HL-60 (cell line): ENCODE measurements at regions not wholly inside any gene's neighbourhood (a gene's known extent, or its start where the extent isn't known, plus 50 kb on each side); places are given as distances from the start of the nearest gene placed in this dataset.

Source experiments
- DNase-seq, 2 experiments: peaks; one replicate each; pipeline ENCODE4 v3.0.0-alpha.2; 2010 to 2020; ENCODE audit warnings: low read depth in 1 of 2, low spot score in 1 of 2
- H3K27ac ChIP-seq: fragments of 250-450 bp; sonication (Bioruptor Pico); replicated peaks from 2 replicates; pipeline ENCODE4 v1.5.1; 2020; ENCODE audit warnings: mild to moderate bottlenecking, moderate library complexity
- H3K27me3 ChIP-seq: fragments of 250-450 bp; sonication (Bioruptor Pico); 2 replicates; pipeline ENCODE4 v1.5.1; 2021; ENCODE audit warnings: mild to moderate bottlenecking, moderate library complexity; ENCODE audit not compliant: insufficient read depth, poor library complexity, severe bottlenecking
- H3K4me3 ChIP-seq: replicated peaks from 2 replicates; pipeline ENCODE4 v1.5.1; 2011; ENCODE audit warnings: mild to moderate bottlenecking, control low read depth, low read length; ENCODE audit not compliant: insufficient read depth
- GABPA ChIP-seq: IDR thresholded peaks from 2 replicates; pipeline ENCODE4 v1.6.1; 2012; ENCODE audit warnings: low read depth
- POLR2AphosphoS5 ChIP-seq: IDR thresholded peaks from 2 replicates; pipeline ENCODE4 v1.6.1; 2012; ENCODE audit warnings: low read depth
- SPI1 ChIP-seq: IDR thresholded peaks from 2 replicates; pipeline ENCODE4 v1.6.1; 2012; ENCODE audit warnings: low read depth, mild to moderate bottlenecking, borderline replicate concordance
- TF ChIP-seq, protein P1 (sequence below): IDR thresholded peaks from one replicate; pipeline ENCODE4 v1.5.1; 2011; ENCODE audit warnings: low read length, control low read depth, inconsistent platforms; ENCODE audit not compliant: insufficient read depth
- TF ChIP-seq, protein P2 (sequence below): IDR thresholded peaks from 2 replicates; pipeline ENCODE4 v1.6.1; 2012; ENCODE audit warnings: low read depth; ENCODE audit not compliant: insufficient replicate concordance

DNA sequence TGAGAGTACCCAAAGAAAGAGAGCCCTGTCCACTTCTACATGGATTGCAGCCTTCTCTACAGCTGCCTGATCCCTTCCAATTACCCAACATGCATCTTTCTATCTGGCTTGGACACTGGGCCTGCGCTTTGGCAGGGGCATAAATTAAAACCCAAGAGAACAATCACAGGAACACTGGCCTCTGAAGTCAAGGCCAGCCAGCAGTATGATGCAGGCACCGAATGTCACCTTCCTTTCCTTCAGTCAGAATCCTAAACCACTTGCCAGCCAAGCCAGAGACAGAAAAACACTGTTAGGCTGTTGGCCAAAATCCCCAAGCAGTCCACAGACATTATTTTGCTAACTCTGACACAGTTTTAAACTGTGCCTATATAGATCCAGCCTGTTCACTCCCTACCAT lies 113.7 kb downstream of the DUSP6 start:
- TF ChIP-seq, protein P1, sequence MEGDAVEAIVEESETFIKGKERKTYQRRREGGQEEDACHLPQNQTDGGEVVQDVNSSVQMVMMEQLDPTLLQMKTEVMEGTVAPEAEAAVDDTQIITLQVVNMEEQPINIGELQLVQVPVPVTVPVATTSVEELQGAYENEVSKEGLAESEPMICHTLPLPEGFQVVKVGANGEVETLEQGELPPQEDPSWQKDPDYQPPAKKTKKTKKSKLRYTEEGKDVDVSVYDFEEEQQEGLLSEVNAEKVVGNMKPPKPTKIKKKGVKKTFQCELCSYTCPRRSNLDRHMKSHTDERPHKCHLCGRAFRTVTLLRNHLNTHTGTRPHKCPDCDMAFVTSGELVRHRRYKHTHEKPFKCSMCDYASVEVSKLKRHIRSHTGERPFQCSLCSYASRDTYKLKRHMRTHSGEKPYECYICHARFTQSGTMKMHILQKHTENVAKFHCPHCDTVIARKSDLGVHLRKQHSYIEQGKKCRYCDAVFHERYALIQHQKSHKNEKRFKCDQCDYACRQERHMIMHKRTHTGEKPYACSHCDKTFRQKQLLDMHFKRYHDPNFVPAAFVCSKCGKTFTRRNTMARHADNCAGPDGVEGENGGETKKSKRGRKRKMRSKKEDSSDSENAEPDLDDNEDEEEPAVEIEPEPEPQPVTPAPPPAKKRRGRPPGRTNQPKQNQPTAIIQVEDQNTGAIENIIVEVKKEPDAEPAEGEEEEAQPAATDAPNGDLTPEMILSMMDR, result no peak
- TF ChIP-seq POLR2AphosphoS5 (no peak), GABPA (no peak), SPI1 (no peak)
- TF ChIP-seq, protein P2, sequence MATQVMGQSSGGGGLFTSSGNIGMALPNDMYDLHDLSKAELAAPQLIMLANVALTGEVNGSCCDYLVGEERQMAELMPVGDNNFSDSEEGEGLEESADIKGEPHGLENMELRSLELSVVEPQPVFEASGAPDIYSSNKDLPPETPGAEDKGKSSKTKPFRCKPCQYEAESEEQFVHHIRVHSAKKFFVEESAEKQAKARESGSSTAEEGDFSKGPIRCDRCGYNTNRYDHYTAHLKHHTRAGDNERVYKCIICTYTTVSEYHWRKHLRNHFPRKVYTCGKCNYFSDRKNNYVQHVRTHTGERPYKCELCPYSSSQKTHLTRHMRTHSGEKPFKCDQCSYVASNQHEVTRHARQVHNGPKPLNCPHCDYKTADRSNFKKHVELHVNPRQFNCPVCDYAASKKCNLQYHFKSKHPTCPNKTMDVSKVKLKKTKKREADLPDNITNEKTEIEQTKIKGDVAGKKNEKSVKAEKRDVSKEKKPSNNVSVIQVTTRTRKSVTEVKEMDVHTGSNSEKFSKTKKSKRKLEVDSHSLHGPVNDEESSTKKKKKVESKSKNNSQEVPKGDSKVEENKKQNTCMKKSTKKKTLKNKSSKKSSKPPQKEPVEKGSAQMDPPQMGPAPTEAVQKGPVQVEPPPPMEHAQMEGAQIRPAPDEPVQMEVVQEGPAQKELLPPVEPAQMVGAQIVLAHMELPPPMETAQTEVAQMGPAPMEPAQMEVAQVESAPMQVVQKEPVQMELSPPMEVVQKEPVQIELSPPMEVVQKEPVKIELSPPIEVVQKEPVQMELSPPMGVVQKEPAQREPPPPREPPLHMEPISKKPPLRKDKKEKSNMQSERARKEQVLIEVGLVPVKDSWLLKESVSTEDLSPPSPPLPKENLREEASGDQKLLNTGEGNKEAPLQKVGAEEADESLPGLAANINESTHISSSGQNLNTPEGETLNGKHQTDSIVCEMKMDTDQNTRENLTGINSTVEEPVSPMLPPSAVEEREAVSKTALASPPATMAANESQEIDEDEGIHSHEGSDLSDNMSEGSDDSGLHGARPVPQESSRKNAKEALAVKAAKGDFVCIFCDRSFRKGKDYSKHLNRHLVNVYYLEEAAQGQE, result no peak
- H3K4me3 ChIP-seq, result no peak overlapping the region
- no peak overlapping the region for H3K27ac ChIP-seq
- DNase-seq, result no peak
- no peaks in the 10 kb centered on the region for H3K27me3 ChIP-seq

DNA sequence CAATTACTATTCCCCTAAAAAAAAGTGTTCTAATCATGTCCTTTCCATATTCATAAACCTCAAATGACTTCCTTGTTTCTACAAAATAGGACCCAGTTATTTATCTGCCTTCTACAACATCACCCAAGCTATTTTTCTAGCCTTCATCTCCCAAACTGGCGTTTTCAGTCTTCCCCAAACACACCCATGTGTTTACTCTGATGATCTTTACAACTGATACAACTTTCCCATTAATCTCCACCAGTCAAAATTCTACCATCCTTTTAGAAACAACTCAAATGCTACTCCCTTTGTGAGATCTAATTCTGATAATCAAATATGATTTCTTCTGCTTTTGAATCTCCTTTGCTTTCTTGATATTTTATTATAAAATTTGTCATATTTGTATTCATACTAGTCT lies 114.5 kb downstream of the DUSP6 start:
- no peak overlapping the region for H3K27ac ChIP-seq
- H3K27me3 ChIP-seq, result no peaks in the 10 kb centered on the region
- TF ChIP-seq, protein P2, result no peak
- TF ChIP-seq GABPA, result no peak
- TF ChIP-seq SPI1, result no peak
- TF ChIP-seq POLR2AphosphoS5, result no peak
- TF ChIP-seq, protein P1, result no peak
- DNase-seq, result no peak
- no peak overlapping the region for H3K4me3 ChIP-seq

DNA sequence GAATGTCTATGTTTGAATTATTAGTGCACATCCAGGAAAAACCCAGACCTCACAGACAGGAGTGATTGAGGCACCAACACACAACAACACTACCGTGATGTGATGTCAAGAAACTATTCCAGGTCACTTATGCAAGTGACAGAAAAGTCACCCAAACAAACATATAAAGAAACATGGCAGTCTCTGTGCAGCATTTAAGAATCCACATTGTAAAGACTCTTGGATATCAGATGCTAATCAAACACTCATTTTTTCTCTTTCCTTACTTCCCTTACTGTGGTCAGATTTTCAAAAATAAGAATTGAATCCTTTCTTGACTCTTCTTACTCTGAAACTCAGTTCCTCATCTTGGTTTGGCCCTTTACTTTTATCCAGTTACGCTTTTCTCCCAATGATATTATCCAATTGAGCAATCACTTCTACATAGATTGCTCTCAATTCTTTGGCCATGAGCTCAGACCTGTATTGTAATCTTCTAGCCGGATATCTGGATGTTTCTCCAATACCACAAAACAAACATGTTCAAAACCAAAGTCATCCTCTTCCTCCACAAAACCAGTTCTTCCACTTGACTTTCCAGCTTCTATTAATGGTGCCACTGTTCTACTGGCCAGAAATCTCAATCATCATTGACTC lies 115.4 kb downstream of the DUSP6 start:
- TF ChIP-seq GABPA, result no peak
- peak; percentile 67; the same call in 1 of the 2 replicates for TF ChIP-seq SPI1
- DNase-seq, result no peak
- Histone ChIP-seq H3K4me3 (no peak overlapping the region), H3K27me3 (no peaks in the 10 kb centered on the region), H3K27ac (no peak overlapping the region)

DNA sequence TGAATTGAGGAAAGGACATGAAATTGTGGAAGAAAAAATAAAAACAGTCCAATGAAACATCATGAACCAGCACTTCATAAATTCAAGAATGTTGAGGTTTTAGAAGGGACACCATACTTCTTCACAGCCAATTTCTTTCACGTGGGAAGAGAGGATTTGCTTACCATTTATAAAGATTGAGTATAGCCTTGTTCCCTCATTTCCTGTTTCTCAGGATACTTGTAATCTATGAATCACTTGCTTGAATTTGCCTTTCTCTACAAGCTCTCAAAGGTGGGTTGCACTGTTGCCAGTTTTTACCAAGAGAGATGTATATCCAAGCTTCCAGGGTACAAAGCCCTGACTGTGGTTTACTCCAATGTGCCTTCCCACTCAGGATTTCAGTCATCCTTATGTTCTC lies 116.1 kb downstream of the DUSP6 start:
- TF ChIP-seq, protein P2, result no peak
- TF ChIP-seq POLR2AphosphoS5 (no peak), GABPA (no peak), SPI1 (no peak)
- TF ChIP-seq, protein P1, result no peak
- Histone ChIP-seq H3K27me3 (no peaks in the 10 kb centered on the region), H3K4me3 (no peak overlapping the region), H3K27ac (peak overlapping the region; percentile 54)
- no peak for DNase-seq
